ENCODE measurements at regions not wholly inside any gene's neighbourhood (a gene's known extent, or its start where the extent isn't known, plus 50 kb on each side); places are given as distances from the start of the nearest gene placed in this dataset.

GRCh38 chr22:22422629-22423112 lies 85.9 kb downstream of the ZNF280B start:
- peak; percentile 36 for DNase-seq

DNA sequence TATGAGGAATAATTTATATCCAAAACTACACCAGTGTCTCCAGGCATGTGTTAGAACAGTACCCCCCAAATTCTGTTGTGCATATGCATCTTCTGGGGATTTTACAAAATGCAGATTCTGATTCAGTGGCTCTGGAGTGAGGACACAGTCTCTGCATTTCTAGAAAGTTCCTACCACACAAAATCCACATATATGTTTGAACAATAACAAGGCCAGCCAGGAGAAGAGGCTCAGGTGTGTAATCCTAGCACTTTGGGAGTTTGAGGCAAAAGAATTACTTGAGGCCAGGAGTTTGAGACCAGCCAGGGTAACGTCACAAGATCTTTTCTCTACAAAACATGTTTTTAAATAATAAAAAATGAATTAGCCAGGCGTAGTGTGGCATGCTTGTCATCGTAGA lies 84.9 kb downstream of the ZNF280B start:
- no peak for DNase-seq

DNA sequence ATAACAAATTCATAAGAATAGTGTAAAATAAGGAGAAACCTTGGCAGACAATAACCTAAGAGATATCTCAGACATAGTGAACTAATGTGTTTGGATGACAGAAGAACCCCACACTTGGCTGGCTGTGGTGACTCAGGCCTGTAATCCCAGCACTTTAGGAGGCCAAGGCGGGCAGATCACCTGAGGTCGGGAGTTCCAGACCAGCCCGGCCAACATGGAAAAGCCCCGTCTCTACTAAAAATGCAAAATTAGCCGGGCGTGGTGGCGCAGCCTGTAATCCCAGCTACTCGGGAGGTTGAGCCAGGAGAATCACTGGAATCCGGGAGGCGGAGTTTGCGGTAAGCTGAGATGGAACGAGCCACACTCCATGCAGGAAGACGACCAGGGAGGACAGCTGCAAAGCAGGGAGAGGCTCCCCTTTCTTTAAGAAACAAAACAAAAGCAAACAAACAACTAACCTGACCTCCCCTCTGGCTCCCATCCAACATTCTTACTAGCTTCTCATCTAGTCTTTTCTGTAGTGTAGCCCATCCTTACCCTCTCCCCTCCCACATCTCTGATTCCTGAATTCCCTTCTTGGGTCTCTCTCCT lies 84.2 kb downstream of the ZNF280B start:
- no peak for DNase-seq

GRCh38 chr22:22424956-22425355 lies 83.6 kb downstream of the ZNF280B start:
- DNase-seq = no peak

- no peak for DNase-seq
These were observed 83.2 kb downstream of the ZNF280B start for GRCh38 chr22:22425356-22425755.

GRCh38 chr22:22425783-22426624 lies 82.5 kb downstream of the ZNF280B start:
- DNase-seq = no peak

- DNase-seq = no peak
These were observed 80.9 kb downstream of the ZNF280B start for GRCh38 chr22:22427542-22428065.

- no peak for DNase-seq
These were observed 80.1 kb downstream of the ZNF280B start for GRCh38 chr22:22428222-22429098.

GRCh38 chr22:22429369-22430108 lies 79.0 kb downstream of the ZNF280B start:
- DNase-seq = no peak

DNA sequence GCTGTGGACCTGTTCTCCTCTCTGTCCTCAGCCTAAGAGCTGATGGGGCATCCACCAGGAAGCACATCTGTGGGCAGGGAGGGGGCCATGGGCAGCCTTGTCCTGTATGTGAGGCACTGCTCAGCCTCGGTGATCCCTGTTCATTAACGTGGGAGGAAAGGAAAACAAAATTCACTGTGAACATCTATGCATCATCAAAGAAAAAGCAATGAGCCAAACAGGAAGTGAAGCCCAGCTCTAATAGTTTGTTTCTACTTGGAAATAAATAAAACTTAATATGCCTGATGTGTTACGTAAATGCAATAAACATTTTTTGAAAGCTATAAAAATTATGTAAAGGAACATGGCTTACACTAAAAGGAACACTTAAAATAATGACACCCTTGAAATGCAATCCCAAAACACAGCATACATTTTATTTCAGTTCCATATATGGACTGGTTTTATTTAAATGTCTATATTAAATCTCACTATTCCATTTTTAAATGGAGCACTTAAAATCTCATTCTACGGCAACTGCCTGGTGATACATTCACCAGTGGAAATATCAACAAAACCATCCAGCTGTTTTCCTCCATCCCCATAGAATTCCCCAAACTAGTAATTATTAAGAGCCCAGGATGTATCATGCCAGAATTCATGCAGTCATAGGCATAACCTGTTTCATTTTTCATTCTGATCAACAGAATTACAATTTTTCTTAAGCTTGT lies 78.3 kb downstream of the ZNF280B start:
- DNase-seq = no peak

DNA sequence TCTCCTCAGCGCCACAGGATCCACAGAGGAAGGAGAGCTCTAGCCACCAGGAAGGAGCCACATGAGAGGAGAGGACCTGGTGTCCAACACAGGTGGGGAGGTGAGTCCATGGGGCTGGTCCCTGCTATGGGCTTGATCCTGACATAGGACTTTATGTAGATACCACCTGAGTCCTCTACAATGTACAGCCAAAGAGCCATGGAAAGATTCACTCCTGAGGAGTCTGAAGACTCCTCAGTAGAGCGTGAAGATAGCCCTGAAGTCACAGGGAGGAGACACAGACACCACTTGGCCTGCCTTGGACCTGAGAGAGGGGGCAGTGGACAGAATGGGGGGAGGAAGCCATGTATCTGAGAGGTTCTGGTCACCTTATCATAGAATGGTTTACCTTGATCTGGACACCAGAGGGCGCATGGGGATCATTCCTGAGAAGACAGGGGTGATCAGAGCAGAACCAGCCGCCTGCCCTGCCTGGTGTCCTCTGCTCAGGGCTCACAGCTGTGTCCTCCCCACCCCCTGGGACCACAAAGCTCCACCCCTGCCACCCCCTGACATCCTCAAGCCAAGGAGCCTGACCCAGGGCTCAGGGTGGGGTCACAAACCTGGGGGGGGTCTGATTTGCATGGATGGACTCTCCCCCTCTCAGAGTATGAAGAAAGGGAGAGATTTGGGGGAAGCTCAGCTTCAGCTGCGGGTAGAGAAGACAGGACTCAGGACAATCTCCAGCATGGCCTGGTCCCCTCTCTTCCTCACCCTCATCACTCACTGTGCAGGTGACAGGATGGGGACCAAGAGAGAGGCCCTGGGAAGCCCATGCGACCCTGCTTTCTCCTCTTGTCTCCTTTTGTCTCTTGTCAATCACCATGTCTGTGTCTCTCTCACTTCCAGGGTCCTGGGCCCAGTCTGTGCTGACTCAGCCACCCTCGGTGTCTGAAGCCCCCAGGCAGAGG lies 77.0 kb downstream of the ZNF280B start:
- DNase-seq = peak; percentile 40

DNA sequence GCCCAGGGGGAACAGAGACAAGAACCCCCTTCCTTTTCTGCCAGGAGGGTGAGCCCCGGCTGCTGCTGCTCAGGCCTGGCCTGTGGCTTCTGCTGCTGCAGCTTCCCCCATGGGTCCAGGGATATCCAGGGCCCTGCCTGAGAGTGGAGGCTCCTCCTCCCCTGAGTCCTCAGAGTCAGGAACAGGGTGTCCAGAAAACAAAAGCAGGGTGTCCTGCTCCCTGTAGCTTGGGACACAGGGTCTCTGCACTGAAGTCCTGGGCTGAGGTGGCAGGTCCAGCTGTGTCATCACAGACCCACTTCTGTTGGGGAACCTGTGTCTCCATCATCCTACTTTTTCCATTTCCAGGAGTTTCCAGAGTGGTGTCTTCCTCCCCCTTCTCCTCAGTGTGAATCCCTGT lies 76.1 kb downstream of the ZNF280B start:
- no peak for DNase-seq

- no peak for DNase-seq
These were observed 75.6 kb downstream of the ZNF280B start for GRCh38 chr22:22432937-22433336.

GRCh38 chr22:22433770-22434169 lies 74.8 kb downstream of the ZNF280B start:
- no peak for DNase-seq

Measured in CD4-positive, alpha-beta T cell treated with Interleukin-21 for 1 hour (primary cell).